ENCODE measurements at regions not wholly inside any gene's neighbourhood (a gene's known extent, or its start where the extent isn't known, plus 50 kb on each side); places are given as distances from the start of the nearest gene placed in this dataset.
A peak's percentile ranks its signal among the peaks of the same experiment; 100 is the strongest.
"Not testable (repeated sequence)": the region's sequence is repeated elsewhere in the genome, so short reads cannot be mapped to it uniquely, and the experiment has no call there.

DNA sequence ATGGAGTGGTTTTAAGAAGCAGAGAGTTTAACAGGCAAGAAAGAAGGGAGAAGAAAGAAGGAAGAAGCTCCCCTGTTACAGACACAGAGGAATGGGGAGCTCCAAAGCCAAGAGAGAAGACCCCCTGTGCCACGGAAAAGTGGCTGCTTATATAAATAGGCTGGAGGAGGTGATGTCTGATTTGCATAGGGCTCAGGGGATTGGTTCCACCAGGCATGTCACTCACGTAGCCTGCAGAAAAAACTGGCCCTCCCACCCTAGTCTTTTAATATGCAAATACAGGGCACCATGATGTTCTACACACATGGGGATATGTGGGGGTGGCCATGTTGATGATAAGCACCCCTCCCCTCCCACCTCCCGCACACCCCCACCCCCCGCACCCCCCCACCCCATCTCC is 99.6 kb downstream of the ETS2 start:
- DNase-seq, result no peak

DNA sequence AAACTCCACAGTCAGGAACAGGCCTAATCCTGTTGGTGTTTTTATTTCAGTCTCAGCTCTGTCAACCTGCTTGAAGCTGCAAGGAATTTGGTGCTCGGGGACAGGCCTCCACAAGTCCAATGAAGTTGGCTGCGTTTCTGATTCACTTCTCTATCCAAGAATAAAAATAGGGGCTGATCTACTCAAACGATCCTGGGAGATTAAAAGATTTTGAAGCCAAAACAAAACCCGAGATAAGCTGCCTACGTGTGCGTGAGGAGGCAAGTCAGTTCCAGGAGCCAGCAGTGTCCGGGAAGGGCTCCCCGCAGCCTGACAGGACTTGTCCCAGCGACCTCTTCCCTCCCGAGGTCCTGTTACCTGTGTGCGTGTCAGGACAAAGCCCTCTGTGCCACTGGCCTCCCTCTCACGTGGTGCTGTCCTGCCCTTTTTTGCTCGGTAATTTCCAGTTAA is 98.0 kb downstream of the ETS2 start:
- DNase-seq, result no peak

DNA sequence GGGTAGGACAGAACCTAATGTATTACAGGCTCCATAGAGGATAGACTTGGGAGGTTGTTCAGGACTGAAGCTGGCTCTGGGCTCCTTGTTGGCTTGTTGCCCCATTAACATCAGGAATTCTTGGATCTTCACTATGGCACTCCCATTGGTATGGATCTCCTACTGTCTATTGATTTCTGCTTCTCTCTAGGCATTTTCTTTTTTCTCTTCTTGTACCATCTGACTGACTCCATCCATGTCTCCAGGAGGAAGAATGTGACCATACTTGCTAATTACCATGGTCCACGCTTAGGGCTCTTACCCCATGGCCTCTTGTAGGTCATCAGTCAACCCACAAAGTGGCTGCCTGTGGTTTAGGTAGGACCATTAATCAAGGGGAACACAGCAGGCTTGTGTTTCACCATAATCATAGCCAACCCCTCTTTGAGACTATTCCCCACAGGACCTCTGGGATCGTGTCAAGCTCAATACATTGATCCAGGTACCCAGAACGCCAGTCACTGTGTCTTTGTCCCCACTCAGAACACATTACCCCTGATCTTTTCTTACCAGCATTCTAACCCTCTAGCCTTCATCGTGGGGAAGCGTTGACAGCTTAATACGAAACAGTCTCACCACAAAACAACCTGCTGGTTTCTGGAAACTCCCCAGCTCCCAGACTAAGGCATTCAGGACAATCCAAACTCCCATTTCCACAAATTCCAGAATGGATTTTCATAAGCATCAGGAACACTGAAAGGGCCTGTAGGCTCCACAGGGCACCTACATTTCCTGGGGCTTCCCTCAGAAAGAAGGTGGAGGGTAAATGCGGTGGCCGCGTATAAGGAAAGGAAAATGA is 97.1 kb downstream of the ETS2 start:
- no peak for DNase-seq

DNA sequence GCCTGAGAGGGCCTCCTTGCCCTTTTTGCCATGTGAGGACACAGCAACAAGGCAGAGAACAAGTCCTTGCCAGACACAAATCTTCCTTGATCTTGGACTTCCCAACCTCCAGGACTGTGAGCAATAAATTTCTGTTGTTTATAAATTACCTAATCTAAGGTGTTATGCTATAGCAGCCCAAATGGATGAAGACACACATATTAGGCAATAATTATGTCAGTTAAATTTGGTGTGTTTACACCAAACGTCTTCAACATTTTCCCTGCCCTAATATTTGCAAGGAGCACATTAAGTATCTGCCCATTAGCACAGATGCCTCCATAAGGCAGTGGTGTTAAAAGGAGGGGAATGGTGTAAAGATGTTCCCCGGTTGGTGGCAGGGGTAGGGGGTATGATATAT is 94.8 kb downstream of the ETS2 start:
- no peak for DNase-seq

DNA sequence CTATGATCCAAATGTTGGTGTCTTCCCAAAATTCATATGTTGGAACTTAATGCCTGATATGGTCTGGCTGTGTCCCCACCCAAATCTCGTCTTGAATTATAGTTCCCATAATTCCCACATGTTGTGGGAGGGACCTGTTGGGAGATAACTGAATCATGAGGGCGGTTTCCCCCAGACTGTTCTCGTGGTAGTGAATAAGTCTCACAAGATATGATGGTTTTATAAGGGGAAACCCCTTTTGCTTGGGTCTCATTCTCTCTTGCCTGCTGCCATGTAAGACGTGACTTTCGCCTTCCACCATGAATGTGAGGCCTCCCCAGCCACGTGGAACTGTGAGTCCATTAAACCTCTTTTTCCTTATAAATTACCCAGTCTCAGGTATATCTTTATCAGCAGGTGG is 94.3 kb downstream of the ETS2 start:
- not testable (repeated sequence) for DNase-seq

DNA sequence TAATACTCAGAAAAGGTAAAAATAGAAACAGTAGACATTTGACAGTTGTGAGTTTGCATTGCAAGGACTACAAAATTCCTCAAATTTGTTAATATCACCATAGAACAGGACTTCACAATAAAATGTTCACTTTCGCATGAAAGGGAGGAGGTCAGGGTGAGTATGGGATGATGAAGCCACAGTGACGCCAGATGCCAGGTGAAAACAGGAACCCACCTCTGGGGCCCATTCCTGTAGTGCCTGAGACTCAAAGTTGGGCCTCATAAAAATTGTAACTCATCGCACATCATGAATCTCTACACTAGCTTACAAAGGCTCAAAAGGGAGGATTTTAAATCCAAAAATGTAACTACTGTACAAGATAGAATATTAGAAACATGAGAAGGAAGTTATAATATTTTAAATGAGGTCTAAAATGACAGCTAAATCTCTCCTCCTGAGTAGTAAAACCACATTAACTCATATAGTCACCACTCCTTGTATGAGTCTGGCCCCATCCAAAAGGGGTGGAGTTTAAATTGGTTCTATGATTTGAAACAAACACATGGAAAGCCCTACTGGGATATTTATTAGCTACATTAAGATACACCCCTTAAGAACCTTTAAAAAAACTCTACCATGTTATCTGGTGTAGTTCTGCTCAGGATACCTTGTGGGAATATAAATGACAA is 93.7 kb downstream of the ETS2 start:
- no peak for DNase-seq

DNA sequence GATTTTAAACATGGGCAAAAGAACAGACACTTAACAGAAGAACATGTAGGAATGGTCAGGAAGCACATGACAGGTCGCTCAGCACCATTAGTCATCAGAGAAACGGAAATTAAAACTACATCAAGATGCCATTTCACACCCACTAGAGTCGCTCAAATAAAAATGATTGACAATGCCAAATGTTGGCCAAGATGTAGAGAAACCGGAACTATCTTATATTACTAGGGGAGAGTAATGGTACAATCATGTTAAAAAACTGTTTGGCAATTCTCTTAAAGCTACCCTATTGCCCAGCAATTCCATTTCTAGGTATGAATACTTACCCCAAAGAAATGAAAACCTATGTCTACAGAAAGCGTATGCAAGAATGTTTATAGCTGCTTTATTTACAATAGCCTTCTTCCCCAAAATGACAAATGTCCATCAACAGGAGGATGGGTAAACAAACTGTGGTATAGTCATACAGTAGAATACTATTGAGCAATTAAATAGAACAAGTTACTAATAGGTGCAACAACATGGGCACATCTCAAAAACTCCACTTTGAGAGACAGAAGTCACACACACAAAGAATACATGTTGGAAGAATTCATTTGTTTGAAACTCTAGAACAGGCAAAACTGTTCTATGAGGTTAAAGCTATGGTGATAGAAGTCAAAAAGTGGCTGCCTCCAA is 92.8 kb downstream of the ETS2 start:
- DNase-seq, result no peak

DNA sequence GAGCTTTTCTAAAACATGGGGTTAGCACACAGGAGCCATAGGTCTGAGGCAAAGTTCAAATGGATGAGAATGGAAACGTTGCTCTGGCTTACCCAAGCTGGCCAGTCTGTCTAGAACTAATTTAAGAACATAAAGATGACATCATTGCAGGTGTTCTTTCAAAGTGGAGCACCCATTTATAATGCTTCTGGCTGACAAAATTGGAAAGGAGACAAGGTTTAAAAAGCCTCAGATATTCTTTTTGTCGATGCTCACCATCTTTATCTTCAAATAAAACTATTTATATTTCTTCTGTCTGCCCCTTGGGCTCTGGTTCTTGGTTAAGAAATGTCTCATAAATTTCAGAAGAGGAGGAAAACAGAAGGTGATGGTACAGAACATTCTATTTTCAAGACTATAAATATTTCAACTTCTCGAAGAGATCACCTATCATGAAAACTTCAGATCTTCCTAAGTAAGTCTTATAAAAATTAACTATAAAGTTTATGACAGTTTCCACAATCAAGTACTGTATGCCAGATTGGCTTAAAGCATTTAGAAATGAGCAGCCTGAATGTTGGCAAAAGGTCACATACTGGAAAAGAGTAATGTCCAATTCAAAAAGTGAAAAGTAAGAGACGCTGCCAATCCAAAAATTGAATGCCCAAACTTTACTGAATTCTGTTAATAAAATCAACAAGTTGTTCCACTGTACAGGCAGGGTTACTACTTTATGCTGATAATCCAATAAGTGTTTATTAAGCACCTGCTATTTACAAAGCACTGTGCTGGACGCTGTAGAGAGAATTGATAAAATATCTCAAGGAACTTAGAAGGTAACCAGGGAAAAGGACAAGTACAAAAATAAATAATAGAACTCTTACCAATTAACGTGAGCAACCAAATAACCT is 92.0 kb downstream of the ETS2 start:
- peak; percentile 45 for DNase-seq

DNA sequence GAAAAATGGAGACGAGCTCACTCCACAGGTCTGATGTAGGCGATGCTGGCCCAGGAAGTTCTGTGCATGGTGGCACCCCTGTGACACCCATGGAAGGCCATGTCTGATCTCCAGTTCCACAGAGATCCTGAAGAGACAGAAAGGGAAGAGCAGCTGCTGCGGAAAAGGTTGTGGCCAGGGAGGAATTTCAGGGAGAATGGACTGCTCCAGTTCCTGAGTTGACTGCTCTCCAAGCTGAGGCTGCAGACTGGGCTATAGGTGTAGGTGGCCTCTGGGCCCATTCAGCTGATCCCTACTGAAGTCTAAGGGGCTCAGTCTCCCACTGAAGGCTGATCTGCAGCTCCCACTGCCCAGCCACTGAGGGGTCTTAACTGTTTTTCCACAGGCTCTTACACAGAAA is 89.2 kb downstream of the ETS2 start:
- no peak for DNase-seq

DNA sequence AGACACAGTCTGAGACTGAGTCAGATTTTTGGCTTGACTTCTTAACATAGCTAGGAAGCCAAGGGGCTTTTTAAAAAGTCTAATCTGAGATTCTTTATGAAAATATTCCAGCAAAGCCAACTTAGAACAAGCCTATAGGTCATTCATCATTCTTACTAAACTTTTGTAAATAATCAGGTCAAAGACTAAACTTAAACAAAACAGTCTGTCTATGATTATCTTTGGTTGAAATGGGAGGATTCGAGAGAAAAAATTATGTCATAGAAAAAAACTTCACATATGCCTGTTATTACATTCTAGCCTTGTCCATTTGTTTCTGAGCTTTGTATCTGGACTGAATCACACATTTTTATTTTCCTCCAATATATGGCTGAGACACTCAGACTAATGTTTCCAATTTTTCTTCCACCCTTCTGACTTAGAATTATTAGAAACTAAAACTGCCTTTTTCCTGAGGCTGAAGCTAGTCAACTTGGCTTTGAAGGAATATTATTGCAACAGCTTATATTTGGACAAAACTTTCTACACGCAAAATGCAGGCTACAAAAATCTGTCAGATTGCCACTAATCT is 83.3 kb downstream of the ETS2 start:
- DNase-seq, result no peak

DNA sequence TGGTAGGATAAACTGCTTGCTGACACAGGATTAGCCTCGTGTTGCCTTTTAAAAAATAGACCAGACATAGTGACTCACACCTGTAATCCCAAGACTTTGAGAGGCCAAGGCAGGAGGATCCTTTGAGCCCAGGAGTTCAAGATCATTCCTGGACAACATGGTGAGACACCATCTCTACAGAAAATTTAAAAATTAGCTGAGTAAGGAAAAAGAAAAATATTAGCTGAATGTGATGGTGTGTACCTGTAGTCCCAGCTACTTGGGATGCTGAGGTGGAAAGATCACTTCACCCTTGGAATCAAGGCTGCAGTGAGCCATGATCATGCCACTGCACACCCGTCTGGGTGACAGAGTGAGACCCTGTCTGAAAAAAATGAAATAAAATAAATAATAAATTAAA is 82.0 kb downstream of the ETS2 start:
- no peak for DNase-seq

DNA sequence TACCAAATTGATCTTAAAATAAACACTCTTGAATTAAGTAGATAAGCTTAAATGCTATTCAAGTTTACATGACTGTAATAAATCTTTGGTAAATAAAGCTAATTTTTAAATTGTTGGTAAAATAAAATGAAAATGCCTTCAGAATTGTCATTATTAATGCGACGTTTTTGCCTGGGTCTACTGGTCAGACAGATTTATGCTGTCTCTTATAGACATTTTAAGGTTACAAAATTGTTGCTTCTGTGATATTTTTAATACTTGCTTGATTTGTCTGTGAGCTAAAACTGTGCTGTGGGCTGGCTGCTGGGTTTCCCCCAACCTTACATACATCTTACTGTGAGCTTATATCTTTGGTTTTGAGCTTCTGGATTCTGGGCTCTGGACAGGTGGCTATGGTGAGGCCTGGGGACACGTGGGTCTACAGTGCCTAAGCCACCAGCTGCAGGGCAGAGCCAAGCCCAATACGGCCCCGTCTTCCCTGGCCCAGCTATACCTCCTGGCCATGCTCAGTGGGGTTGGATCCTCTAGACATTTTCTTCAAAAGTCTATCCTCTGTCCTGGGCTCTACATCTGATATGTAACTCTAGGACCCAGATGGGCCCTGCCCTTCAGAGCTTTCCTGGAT is 81.4 kb downstream of the ETS2 start:
- DNase-seq, result no peak

DNA sequence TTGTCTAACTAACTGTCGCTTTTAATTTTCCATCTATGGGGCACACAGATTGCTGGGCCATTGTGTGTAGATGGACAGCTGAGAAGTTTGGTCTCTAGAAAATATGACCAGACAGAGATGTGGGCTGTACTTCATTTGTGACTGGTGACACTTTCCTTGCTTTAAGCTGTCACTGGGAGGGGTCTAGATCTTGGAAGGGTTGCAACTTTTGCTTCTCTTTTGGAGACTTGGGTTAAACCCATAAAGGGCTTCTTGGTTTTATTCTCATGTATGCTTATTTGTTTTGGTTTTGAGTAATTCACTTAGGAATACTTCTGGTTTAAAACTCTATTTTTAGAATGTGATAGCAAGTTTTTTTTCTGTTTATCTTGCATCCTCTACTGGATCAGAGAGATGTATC is 80.2 kb downstream of the ETS2 start:
- no peak for DNase-seq

DNA sequence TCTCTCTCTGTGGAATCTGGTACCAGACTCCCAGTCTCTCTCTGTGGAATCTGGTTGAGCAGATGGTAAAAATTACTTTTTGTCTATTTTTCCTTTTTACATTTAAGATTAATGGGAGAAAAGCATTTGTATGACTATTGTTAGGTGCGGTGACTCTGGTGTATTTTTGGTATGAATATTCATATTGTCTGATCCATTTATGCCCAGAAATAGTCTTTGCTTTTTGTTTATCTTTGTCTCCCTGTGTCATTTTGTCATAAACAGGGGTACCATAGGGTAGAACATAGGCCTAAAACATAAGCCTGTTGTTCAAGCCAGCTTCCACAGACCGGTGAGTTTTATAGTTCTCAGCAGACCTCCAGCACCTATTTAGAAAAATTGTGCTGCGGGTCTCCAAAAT is 78.7 kb downstream of the ETS2 start:
- no peak for DNase-seq

DNA sequence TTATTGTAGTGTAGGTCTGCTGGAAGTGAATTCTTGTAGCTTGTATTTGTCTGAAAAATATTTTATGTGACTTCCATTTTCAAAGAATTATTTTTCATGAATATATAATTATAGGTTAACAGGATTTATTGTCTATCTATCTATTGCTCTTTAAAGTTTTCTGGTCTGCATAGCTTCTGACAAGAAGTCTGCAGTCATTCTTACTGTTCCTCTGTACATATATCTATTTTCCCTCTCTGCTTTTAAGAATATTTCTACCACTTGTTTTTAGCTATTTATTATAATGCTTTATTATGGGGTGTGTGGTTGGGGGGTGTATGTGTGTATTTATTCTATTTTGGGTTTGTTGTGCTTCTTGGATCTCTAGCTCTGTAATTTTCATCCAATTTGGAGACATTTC is 77.4 kb downstream of the ETS2 start:
- no peak for DNase-seq

DNA sequence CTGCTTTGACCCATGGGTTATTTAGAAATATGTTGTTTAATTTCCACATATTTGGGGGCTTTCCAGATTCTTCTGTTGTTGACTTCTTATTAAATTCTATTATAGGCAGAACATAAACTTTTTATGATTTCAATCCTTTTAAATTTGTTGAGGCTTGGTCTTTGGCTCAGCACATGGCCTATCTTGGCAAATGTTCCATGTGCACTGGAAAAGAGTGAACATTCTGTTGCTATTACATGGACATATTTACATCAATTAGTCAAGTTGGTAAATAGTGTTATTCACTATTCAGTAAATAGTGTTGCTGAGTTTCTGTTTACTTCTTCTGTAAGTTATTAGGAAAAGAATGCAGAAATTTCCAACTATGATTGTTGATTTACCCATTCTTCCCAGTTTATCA is 75.4 kb downstream of the ETS2 start:
- DNase-seq, result no peak

DNA sequence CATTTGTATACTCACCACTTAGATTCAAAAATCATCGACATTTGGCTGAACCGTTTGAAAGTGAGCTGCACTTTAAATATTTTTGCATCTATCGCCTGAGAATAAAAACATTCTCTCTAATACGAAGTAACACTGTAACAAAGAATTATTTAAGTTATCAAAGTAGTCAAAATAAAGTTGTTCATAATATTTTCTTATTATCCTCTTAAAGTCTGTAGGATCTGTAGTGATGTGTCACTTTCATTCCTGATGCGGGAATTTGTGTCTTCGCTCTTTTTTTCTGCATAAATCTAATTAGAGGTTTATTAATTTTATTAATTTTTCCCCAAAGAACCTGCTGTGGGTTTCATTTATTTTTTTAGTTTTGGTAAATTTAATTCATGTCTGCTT is 74.8 kb downstream of the ETS2 start:
- no peak for DNase-seq

DNA sequence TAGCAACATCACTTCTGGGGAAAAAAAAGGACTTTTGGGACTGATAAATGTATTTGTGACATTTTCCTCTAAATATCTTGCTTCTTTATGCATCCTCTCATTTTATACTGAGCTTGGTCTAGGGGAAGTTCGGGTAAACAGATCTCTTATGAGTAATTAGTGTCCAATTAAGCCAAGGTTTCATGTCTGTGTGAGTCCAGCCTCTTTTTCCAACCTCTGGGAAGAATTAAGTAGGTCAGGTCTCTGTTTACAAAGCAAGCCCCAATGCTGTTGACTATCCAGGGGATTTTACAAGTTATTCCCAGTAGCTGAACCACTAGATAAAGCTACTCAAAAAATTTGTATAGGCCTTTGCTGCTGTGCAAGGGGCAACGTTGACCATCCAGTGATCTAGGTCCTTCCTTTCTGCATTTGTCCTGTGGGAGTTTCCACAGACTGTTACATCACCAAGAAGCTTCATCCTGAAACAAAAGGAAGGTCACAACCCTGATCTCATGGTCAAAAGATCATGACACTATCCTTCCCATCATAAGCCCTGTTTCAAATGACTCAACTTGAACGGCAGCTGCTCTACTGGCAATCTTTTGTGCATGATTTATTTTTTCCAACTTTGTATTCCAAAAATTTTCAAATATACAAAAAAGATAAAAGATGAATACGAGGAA is 74.3 kb downstream of the ETS2 start:
- no peak for DNase-seq

DNA sequence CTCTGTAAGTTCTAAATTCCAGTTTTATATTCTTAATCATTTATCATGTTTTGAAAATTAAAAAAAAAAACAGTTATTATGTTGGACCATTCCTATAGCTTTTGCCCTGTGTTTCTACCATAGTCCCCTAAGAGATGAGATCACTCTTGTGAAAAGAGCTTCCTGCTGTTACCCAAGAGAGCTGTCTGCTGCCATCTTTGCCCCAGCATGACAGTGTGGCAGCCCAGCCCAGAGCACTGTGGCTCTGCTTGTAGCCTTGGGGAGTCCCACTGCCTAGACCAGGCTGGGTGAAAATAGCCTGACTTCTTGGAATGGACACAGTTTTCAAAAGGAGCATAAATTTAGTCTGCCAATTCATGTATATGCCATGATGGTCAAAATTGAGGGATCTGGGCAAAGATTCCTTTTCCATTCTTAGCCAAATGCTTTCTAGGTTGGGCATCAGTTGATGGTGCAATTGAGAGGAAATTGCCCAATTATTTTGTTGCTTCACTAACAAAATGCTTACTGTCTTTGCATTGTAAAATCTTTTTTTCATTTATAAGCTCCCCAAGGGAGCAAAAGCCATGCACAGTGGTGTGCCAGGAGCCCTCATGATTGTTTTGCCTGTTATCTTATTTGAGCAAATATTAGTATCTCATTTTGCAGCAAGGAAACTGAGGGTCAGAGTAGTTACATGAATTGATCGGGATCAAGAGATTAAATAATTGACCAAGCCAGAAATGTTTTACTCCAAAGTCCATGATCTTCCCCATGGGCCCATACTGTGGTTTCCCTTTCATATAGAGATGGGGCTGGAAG is 72.8 kb downstream of the ETS2 start:
- DNase-seq, result no peak

DNA sequence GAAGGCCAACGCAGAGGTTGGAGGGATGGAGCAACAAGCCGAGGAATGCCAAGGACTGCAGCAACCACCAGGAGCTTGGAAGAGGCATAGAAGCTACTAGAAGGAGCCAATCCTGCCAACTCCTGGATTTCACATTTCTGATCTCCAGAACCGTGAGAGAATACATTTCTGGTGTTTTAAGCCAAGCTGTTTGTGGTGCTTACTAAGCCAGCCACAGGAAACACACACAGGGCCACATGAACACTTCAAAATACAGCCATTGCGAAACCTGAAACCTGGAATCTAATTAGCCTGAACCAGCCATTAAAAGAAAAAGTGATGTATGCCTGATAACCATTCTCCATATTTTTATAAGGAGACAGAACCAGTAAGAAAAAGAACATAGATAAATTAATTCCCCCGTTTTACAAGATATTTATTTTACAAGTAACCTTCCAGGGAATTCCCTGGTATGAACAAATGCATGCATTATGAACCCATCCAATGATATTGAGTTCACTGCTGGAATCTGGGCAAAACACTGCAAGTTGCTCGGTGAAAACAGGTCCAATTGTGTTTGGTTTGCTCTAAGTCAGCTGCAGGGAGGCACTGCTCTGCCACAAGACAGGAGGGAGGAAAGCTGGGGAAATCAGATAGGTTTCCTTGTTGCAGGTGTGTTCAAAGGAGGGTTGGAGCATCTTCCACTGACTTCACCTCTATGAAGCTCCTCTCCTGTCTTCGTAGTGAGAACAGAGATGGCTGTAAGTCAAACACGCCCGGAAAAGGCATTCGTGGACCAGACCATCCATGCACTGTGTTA is 70.2 kb downstream of the ETS2 start:
- DNase-seq, result no peak

All from NCI-H2029 treated with DMSO at 0.1 percent for 48 hours (cell line).